ENCODE measurements at regions not wholly inside any gene's neighbourhood (a gene's known extent, or its start where the extent isn't known, plus 50 kb on each side); places are given as distances from the start of the nearest gene placed in this dataset.

GRCh38 chr11:112623057-112623456 is 338.2 kb upstream of the NCAM1 start:
- Histone ChIP-seq H3K79me2 (ENCODE audit: insufficient read depth, low read length) (no peaks in the 10 kb centered on the region), H3K4me3 (replicated peaks in 1 of 2; ENCODE audit: low read depth in 1 of 2, low read length in 2 of 2) (no peak overlapping the region), H3K36me3 (ENCODE audit: control insufficient read depth in 1 of 2, insufficient read depth in 2 of 2, low read length in 2 of 2) (no peaks in the 10 kb centered on the region), H3K4me1 (ENCODE audit: control insufficient read depth in 1 of 2, insufficient read depth in 2 of 2, low read length in 2 of 2) (peaks cover 0 to 13% of the 10 kb centered on the region in 2 experiments; a peak in 2 of 4 replicates), H3K9me2 (ENCODE audit: insufficient read depth) (no peaks in the 10 kb centered on the region), H3K27ac (ENCODE audit: low read depth, low read length) (no peak overlapping the region), H3K27me3 (ENCODE audit: insufficient read depth, low read length) (peaks cover 13% of the 10 kb centered on the region; the same call in 1 of the 2 replicates), H3K4me2 (ENCODE audit: low read length) (no peak overlapping the region), H2AFZ (ENCODE audit: low read depth, low read length, poor library complexity, severe bottlenecking) (no peak overlapping the region), H3K9me3 (ENCODE audit: control insufficient read depth in 1 of 2, insufficient read depth in 1 of 2, low read depth in 1 of 2, low read length in 2 of 2) (no peaks in the 10 kb centered on the region), H4K20me1 (ENCODE audit: insufficient read depth) (no peaks in the 10 kb centered on the region), H3K9ac (ENCODE audit: low read length) (no peak overlapping the region)
- ChIA-PET RAD21 (ENCODE audit: low non-redundant PET in 1 of 2, low total read pairs in 2 of 2, uncharacterized antibody in 2 of 2, unreplicated experiment in 2 of 2) (no interaction called here), POLR2A (no interaction called here), CTCF (no interaction called here)
- TF ChIP-seq EZH2phosphoT487 (IDR thresholded peaks at IDR 0.05; ENCODE audit: borderline replicate concordance) = no peak
- no peak for TF ChIP-seq ZNF274 (IDR thresholded peaks at IDR 0.05; ENCODE audit: low read depth, low read length)
- no peak for TF ChIP-seq SIN3A (IDR thresholded peaks at IDR 0.05; ENCODE audit: low read depth)
- no peak for TF ChIP-seq YY1 (IDR thresholded peaks at IDR 0.05; ENCODE audit: extremely low read depth, insufficient replicate concordance, low read depth, low read length)
- no peak for TF ChIP-seq TCF7L2 (IDR thresholded peaks at IDR 0.05; ENCODE audit: borderline replicate concordance, extremely low read depth, insufficient read depth, insufficient read length)
- no peak for TF ChIP-seq ATF3 (IDR thresholded peaks at IDR 0.05)
- TF ChIP-seq EGR1 (IDR thresholded peaks at IDR 0.05; ENCODE audit: low read depth) = no peak
- no peak for TF ChIP-seq CEBPB (IDR thresholded peaks at IDR 0.05; ENCODE audit: low read depth)
- no peak for TF ChIP-seq CBX3 (IDR thresholded peaks at IDR 0.05; ENCODE audit: low read depth)
- TF ChIP-seq SP1 (IDR thresholded peaks at IDR 0.05; ENCODE audit: low read depth) = no peak
- no peak for TF ChIP-seq ELF1 (IDR thresholded peaks at IDR 0.05; ENCODE audit: borderline replicate concordance, low read depth)
- no peak for TF ChIP-seq CTCF (IDR thresholded peaks at IDR 0.05 in 2 of 3, conservative IDR thresholded peaks at IDR 0.05 in 1 of 3; ENCODE audit: borderline replicate concordance in 1 of 3, insufficient read depth in 1 of 3, low read depth in 2 of 3, low read length in 2 of 3)
- TF ChIP-seq MAX (IDR thresholded peaks at IDR 0.05) = no peak
- TF ChIP-seq POLR2AphosphoS5 (IDR thresholded peaks at IDR 0.05; ENCODE audit: low read depth, low read length) = no peak
- TF ChIP-seq SRF (IDR thresholded peaks at IDR 0.05; ENCODE audit: low read depth) = no peak
- no peak for TF ChIP-seq ZBTB33 (IDR thresholded peaks at IDR 0.05; ENCODE audit: extremely low read depth, insufficient replicate concordance, low read length)
- no peak for TF ChIP-seq ZFX (IDR thresholded peaks at IDR 0.05)
- TF ChIP-seq EZH2 (IDR thresholded peaks at IDR 0.05) = no peak
- TF ChIP-seq POLR2A (IDR thresholded peaks at IDR 0.05; ENCODE audit: borderline replicate concordance, extremely low read depth, insufficient read depth, insufficient read length) = no peak
- no peak for TF ChIP-seq FOSL1 (IDR thresholded peaks at IDR 0.05; ENCODE audit: low read depth)
- BruUV-seq (replicated peaks) = no TSS peak
- DNase-seq (ENCODE audit: low read depth, low spot score) (no peak), ATAC-seq (no peak)
- intact Hi-C loops (cut with micrococcal nuclease) = no loop called here

Data from HCT116 (cell line).